GM21737 (cell line): ENCODE measurements at regions not wholly inside any gene's neighbourhood (a gene's known extent, or its start where the extent isn't known, plus 50 kb on each side); places are given as distances from the start of the nearest gene placed in this dataset.
"Not testable (repeated sequence)": the region's sequence is repeated elsewhere in the genome, so short reads cannot be mapped to it uniquely, and the experiment has no call there.

Experiments used
- ATAC-seq: cut with Tn5 transposase; IDR thresholded peaks from one replicate; pipeline ENCODE4 v1.9.1; 2021; ENCODE audit warnings: mild to moderate bottlenecking, moderate library complexity; ENCODE audit not compliant: unreplicated experiment

DNA sequence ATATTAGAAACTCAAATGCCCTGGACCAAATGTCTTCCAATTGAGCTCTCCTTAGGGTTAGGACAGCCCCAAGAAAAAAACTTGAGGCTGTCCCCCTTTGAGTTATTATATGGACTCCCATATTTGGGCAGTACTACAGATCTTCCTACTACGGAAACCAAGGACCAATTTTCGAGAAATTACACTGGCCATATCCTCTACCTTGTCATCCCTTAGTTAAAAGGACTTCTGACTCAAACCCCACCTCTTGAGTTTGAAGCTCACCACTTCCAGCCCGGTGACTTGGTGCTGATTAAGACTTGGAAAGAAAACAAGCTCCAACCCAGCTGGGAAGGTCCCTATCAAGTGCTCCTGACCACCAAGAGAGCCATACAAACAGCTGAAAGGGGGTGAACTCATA, 497.0 kb upstream of the GRAMD2B start:
- ATAC-seq: no peak

DNA sequence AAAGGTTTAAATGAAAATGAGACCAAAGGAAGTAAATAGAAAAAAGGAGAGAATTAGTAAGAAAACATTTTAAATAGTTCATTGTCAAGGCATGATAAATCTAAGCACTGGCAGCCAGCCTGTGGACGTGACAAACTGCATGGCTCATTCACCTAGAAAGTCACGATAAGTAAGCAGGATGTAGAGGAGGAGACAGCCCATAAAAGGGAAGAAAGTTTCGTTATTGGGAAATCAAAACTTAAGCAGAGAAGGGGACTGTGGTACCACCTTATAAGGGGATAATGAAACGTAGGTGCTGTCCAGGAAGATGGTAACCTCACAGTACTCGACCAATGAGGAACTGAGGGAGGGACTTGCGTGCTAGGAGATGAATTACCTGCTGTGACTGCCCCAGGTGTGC, 494.5 kb upstream of the GRAMD2B start:
- ATAC-seq: no peak

DNA sequence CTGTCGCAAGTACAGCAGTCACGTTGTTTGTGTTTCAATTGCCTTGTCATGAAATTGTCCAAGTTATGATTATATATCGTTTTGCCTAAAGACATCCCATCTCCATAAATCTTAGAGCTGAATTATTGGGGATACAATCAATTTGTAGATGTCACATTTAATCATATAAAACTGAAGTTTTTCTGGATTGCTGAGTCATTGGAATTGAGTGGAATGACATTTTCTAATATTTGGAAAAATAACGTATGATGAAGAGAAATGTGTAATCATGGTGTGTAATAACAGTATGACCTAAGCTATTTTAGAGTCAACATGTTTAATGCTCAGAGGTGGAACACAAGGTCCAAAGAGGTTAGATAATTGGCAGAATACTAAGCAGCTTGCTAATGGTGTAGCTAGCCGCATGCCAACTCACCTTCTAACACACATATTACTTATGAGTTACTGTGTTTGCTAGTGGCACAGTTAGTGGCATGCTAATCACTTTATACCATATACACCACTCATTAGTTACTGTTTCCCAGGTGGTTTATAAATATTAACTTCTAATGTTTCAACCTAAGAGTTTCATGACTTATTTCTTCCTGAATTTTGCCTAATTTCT, 473.1 kb upstream of the GRAMD2B start:
- ATAC-seq: no peak

DNA sequence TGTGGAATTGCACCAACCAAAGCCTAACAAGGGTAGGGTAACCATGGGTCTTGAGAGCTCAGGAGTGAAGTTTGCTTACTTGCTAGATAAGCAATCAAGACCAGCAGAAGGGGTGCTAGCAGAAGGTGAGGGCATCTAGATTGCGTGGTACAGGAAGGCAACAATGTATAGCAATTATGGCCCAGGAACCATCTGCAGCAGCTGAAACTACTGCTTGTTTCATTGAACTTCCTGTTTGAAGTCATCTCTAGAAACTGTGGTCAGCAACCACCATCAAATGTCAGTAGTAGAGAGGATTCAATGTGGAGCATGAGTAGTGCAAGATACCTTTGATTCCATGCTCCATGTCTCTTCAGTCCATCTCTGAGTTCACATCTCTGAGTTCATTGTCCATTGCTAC, 462.1 kb upstream of the GRAMD2B start:
- peak; percentile 100 for ATAC-seq

DNA sequence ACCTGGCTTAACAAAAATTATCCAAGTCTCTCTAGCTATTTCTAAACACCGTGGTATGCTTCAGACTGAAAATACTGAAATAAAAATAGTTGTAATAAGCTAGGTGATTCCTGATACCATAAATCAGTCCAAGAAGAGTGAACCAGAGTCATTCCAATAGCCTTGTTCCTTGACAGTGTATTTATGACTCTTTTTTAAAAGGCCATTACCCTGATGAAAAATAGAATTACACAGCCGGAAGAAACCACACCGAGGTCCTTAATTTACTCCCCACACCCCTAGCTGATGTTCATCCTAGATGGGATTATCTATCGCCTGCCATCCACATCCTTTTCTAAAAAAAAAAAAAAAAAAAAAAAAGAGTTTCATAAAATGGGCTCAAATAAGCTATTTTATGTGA, 457.6 kb upstream of the GRAMD2B start:
- ATAC-seq: no peak

DNA sequence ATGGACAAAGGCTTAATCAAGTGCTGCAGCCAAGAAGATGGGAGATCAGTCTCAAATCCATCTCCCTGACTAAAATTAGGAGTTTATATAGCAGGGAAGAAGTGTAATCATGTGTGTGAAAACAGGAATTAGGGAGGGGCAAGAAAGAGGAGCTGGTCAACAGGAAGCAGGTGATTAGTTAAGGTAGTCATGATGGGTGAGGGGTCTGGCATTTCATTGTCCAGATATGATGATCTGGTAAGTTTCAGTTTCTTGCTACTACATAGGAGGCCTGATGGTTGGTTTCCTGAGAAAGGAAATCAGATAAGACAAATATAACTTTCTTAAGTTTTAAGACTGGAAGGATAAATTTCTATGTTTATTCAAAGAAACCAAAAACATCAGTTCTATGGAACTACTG, 455.6 kb upstream of the GRAMD2B start:
- ATAC-seq: no peak

DNA sequence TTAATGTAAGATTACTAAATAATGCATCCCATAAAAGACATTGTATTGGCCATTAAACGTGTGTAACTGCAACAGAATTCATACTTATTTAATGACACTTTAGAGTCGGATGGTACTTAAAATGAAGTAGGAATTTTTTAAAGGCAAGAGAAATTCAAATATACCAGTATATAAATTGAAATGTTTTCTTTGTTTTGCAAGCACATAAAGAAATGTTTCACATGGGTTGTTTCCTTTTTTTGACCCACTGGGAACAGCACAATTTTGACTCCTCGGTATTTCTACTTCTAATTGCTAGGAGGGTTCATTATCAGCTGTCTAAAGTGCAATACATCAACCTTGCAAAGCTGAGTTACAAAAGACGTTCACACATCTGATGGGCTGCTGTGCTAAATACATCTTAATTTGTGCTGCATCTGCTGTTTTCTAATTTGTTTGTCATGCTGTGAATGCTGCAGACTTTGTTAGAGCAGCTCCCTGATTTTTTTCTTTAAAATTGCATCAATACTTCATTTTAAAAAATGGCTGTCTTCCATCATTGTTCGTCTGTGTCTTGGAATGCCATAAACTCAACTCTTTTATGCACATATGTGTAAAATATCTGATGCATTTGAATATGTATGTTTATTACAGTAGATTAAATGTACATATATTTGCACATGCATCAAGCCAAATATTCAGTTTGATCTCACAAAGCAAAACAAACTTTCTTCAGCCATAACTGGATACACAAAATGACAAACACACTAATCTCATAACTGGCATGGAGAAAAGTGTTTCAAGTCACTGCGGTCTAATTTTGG, 454.0 kb upstream of the GRAMD2B start:
- ATAC-seq: no peak

DNA sequence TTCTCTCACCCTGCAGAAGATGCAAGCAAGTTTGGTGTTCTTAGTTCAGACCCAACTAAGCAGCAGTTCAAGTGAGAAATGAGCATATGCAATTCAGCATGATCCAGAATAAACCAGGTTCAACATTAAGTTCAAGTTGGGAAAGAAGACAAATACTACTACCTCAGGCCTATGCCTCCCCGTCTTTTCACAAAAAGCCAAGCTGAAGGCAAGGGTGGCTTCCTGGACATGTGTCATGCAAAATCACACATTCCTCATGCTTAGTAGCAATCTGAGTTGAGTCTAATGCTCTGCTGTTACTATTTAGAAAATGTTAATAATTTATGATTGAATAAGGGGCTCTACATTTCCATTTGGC, 453.4 kb upstream of the GRAMD2B start:
- ATAC-seq: no peak

DNA sequence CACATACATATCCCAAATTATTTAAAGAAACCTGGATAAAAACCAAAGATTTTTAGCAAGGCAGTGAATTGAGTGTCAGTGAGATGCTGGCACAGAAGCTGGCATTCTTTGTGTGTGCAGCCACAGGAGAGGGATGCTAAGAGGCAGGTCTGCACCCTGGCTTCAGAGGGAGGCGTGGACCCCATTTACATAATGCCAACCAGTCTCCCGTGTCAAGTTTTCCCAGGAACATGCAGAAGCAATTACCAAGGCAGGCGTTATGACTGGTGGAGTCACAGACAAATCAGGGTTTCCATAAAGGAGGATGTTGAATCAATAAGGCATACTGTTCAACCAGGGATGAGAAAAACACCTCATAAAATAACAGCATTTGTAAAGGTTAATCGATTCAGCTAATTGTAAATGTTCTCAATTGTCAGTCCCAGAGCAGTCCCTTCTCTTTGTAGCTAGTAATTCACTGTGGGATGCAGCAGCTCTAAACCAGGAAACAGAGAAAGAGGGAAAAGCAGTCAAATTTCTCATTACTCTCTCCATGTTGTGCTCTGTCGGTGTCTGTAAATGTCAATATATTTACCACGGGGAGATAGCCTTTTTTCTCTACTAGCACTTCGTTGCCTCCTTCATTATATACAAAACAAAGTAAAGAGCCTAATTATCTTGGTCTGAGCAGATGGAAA, 452.4 kb upstream of the GRAMD2B start:
- no peak for ATAC-seq

DNA sequence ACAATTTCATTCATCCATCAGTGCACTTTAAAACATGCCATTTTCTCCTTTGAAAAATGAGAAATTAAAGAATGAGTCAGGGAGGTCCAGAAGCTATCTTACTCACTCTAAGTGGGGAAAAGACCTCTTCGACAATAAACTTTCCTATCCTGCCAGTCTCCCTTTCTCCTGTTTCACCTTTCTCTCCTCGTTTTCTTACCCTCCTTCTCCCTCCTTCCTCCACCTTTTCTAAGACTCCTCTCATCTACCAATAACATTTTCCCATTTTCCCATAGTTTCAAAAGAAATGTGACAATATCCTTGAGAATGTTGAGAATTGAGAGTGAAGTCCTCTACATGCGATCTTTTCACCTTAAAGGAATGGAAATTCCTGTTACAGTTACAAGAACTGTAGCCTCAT, 450.5 kb upstream of the GRAMD2B start:
- ATAC-seq: no peak

DNA sequence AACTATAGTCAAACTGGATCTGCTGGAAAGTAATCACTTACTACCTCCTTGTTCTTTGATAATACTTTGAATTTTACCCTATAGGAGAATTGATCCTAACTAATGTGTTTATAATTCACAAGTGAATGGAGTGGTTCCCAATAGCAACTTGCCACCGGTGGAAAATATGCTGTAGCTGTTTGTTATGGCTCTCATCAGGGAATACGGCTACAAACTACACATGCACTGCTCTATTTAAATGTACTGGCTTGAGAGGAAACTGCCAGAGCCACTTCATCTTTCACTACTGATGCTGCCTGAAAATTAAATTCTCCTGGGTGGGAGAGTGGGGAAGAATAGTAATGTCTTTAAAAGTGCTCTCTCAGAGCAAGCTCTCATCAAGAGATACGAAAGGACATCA, 448.5 kb upstream of the GRAMD2B start:
- ATAC-seq: no peak

DNA sequence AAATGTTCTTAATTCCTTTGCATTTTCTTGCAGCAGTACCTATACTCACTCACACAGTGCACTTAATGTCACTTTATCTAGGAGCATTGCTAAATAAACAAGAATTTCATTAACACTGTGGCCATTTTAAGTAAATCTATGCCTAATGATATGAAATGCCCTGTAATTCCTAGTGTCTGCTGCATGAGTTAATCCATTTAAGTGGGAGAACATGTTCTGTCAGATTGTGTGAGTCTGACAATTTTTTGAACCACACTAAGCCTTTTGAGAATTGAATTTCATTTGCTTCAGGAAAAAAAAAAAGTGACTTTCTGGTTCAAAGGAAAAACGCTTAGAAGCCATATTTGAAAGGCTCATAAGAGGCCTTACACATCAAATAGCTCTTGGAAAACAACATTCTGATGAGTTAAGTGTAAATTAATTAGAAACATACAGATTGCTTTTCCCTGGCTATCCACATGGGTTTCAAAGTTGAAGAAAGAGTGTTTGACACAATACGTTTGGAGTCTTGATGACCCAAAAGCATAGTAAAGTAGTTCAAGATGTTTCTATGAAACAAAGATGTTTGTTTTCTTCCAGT, 446.7 kb upstream of the GRAMD2B start:
- no peak for ATAC-seq

DNA sequence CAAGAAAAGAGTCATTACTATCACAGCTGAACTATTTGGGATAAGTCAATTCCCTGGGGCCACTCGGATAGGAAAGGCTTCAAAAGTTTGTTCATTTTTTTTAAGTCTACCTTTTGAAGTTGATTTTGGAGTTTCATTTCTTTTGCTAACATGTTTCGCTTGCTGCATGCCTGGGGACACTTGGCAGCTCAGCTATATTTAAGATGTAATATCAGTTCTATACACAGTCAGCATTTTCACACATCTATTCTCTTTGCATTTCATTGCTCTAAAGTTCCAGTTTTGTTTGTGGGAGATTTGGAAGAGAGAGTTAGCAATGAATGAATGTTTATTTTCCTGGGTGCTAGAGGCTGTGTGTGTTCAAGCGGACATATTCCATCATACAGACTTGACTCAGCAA, 445.2 kb upstream of the GRAMD2B start:
- ATAC-seq: no peak

DNA sequence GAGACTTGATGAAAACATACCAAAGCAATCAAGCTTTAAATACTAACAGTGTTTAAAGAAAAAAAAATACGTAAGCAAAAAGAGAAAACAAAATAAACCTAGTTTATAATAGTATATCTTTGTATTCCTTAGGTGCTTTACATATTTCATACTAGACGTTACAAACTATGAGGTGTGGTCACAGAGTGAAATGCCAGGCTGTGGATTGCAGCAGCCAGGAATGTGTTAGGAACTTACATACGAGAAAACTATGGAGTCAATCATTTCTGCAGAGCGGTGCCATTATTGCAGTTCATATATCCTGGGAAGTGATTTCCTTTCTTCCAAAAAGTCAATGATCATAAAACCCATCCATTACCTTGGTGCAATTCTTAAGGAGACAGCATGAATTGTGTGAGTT, 443.6 kb upstream of the GRAMD2B start:
- no peak for ATAC-seq

DNA sequence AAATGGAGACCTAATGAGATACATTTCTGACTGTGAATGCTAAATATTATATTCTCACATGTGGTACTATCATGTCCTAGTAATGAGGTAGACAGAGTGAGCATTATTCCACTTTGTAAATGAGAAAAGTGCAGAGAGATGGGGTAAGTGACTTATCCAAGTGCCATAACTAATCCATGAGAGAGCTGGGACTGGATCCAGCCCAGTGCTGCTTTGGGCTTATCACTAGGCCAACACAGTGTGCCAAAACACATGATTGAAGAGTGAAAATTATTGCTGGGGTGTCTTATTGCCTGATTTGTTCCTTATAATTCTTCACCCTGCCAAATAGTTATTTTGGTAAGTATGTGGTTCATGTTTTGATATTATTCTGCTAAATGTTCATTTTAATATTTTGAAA, 442.2 kb upstream of the GRAMD2B start:
- no peak for ATAC-seq

DNA sequence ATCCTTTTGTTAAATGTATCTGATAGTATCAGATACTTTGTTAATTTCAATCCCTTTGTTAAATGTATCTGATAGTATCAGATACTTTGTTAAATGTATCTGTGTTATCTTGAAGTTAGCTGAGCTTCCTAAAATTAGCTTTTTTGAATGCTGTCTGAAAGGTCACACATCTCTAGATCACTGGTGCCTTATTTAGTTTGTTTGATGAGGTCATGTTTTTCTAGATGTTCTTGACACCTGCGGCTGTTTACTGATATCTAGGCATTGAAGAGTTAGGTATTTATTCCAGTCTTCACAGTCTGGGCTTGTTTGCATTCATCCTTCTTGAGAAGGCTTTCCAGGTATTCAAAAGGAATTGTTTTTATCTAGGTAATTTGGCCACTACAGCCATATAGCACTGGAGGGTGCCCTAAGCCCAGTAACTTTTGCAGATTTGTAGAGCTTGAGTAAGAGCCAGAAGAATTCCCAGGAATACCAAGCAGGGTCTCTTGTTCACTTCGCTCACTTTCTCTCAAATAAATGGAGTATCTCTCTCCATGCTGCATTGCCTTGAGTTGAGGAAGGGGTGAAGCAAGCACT, 435.4 kb upstream of the GRAMD2B start:
- no peak for ATAC-seq

DNA sequence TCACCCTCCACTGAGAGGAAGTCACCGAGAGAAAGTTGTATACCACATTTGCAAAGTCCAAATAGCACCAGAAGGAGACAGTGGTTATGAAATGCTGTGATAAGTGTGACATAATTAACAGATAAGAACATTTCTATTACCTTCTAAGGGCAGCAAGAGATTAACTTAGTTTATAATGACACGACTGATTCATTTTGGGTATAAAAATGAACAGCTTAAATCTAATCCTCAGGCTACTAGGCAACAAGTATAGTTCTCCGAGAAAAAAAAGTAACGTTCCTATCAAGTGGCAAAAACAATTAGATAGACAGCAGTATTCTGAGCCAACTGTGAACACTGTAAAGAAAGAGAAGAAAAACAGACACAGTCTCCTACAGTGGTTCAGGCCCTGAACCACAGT, 431.2 kb upstream of the GRAMD2B start:
- ATAC-seq: no peak

DNA sequence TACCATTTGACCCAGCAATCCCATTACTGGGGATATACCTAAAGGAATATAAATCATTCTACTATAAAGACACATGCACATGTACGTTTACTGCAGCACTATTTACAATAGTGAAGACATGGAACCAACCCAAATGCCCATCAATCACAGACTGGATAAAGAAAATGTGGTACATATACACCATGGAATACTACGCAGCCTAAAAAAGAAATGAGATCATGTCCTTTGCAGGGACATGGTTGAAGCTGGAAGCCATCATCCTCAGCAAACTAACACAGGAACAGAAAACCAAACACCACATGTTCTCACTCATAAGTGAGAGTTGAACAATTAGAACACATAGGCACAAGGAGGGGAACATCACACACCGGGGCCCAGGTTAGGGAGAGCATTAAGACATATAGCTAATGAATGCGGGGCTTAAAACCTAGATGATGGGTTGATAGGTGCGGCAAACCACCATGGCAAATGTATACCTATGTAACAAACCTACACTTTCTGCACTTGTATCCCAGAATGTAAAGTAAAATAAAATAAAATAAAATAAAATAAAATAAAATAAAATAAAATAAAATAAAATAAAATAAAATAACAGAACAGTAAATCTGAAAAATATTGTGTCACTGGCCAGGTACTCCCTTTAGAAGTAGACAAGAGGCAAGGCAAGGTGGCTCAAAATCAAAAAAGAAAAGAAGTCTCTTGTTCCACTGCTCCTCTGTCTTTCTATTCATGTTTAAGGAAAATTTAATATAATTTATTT, 423.8 kb upstream of the GRAMD2B start:
- ATAC-seq: not testable (repeated sequence)

DNA sequence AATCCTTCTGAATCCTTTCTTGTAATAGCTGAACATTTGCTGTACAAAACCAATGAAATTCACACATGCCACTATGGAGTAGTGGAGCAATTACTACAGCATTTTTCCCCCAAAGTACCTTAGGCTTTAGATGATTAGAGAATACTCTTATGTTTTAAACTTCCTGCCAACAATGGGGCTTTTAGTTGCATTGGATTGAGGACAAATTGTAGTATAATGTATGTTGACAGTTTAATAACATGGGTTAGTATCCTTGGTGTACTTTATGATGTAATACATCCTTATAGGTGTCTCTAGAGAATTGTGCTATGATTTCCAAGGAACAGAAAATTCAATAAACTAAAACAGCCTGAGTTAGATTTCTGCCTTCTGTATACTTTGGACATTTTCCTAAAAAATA, 422.7 kb upstream of the GRAMD2B start:
- no peak for ATAC-seq

DNA sequence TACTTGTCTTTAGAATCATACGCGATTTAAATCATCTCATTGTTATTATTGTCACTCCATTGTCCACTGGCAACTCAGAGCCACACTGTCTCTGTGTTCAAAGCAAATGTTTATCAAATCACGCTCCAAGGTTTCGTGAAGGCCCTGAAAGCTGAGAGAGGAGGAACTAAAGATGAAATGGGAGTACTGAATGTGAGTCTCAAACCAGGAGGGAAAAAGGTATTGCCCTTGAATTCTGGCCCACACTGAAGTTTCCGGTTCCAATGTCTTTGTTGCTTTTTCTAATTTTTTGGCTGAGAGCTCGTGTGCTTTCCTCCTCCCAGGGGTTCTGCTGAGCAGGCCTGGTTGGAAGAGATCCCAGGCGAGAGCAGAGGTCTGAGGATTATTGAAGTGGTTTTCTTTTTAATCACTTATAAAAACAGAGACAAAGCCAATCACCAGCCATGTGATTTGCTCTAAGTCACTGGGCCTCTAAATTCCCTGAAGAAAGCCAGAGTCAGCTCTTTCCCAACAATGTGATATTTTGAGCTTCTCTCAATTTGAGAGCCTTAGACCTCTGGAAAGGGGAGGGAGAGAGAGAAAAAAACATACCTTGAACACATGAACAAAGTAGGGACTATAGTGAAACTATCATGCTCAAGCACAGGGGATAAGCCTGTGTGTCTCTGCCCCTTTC, 420.8 kb upstream of the GRAMD2B start:
- no peak for ATAC-seq
